GM12865 (cell line): ENCODE measurements at regions not wholly inside any gene's neighbourhood (a gene's known extent, or its start where the extent isn't known, plus 50 kb on each side); places are given as distances from the start of the nearest gene placed in this dataset.

Experiments used
- DNase-seq: peaks from one replicate; pipeline ENCODE4 v3.0.0; 2010; ENCODE audit warnings: low read depth
- H3K4me3 ChIP-seq: 2 replicates; pipeline ENCODE4 v1.5.1; 2011; ENCODE audit warnings: mild to moderate bottlenecking, low read depth, low read length, control low read depth
- CTCF ChIP-seq: IDR thresholded peaks from 2 replicates; pipeline ENCODE4 v1.5.1; 2011; ENCODE audit warnings: low read length, control low read depth, low read depth, inconsistent platforms; ENCODE audit not compliant: insufficient read depth; ENCODE audit errors: missing control alignments

- no peak for DNase-seq
- H3K4me3 ChIP-seq: no peak overlapping the region
- TF ChIP-seq CTCF: no peak
These were observed 72.1 kb downstream of the AKR1C4 start for GRCh38 chr10:5268743-5269142.

DNA sequence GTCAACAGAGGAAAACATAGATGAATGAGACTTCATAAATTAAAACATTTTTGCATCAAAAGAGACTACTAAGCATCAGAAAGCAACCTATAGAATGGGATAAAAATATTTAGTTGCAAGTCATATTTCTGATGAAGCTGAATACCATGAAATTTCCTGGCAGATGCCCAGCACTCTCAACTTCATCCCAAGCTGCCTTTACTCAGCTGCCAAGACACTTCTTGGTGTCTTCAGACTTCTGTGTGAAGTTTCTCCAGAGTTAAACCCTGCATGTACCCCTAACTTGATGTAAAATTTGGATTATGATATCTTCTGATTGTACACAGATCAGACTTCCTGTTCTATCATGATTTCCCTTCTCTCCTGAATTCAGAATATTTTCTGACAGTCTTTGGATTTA, 73.2 kb downstream of the AKR1C4 start:
- H3K4me3 ChIP-seq: no peak overlapping the region
- DNase-seq: no peak
- TF ChIP-seq CTCF: no peak

DNA sequence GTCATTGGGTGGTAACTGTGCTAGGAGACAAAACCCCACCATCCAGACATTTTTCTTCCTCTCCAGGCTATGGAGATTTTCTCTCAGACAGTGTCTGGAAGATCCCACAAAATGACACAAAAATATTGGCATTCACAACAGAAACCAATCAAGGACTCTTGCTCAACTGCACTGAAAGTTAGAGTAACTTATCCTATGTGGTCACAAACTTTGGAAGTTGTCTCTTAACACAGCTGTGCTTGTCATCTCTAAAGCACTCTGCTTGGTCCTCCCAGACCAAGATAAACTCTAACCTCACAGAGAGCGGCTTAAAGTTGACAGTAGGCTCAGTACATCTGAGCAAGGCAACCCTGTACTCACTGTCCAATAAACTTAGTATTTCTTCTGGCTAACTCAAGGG, 74.9 kb downstream of the AKR1C4 start:
- TF ChIP-seq CTCF: no peak
- no peak for DNase-seq
- no peak overlapping the region for H3K4me3 ChIP-seq

DNA sequence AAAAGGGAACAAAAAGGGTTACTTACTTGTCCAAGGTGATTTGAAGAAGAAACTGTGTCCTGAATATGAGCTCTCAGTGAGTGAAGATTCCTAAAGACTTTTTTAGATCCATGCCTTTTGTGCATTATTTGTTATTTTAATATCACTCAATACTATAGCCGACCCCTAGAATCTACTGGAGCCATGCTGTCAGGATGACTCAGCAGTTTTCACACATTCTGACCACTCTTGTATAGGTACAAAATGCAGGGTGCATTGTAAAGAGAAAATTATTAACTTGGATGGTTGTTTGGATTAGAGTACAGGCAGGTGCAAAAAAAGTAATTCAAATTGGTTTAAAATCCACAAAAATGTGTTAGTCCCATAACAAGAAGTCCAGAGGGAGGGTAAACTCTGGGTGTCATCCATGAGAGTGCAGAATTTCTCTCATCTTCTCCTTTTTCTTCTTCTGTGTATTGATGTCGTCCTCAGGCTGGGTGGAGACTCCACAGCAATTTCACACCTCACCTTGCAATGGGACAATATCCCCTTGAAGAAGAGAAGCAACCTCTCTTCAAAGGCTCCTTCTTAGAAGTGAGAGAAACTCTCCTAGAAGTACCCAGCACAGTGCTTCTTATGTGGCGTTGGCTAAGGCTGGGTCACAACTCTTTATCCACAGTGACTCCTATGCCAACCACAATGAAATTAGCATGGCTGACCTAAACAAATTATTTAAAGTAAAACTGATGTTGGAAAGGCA, 75.6 kb downstream of the AKR1C4 start:
- DNase-seq: no peak
- TF ChIP-seq CTCF: no peak
- no peak overlapping the region for H3K4me3 ChIP-seq

DNA sequence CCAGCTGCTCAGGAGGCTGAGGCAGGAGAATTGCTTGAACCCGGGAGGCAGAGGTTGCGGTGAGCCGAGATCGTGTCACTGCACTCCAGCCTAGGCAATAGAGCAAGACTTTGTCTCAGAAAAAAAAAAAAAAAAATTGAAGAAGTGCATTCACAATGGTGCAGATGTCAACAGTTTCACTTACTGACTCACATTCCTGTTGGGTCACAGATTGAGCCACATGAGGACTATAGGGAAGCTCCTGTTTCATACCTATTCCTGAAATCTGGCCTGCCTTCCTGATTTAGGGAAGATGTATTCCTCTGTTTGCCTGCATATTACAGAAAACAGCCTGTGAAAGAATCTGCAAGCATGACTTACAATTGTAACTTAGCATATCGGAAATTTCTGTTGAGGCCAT, 78.2 kb downstream of the AKR1C4 start:
- no peak overlapping the region for H3K4me3 ChIP-seq
- TF ChIP-seq CTCF: no peak
- DNase-seq: no peak

- no peak overlapping the region for H3K4me3 ChIP-seq
- DNase-seq: no peak
- TF ChIP-seq CTCF: no peak
These were observed 83.4 kb upstream of the UCN3 start for GRCh38 chr10:5281356-5281755.

GRCh38 chr10:5282137-5282536, 82.6 kb upstream of the UCN3 start:
- H3K4me3 ChIP-seq: no peak overlapping the region
- no peak for DNase-seq
- no peak for TF ChIP-seq CTCF
